CD4-positive, CD25-positive, alpha-beta regulatory T cell (primary cell): ENCODE measurements at regions not wholly inside any gene's neighbourhood (a gene's known extent, or its start where the extent isn't known, plus 50 kb on each side); places are given as distances from the start of the nearest gene placed in this dataset.

Experiments used
- ATAC-seq, 2 donors: fragments of 150-1000 bp; cut with Tn5 transposase; one replicate each; pipeline ENCODE4 v1.10.0; 2021; ENCODE audit warnings: low read depth in 2 of 2, moderate number of reproducible peaks in 2 of 2, moderate library complexity in 1 of 2
- DNase-seq, 3 donors: peaks; one replicate each; pipeline versions ENCODE4 v3.0.0 to v3.0.0-alpha.2; 2012 to 2022; ENCODE audit warnings: mixed read lengths in 1 of 3
- H3K27ac ChIP-seq: one replicate; pipeline ENCODE4 v1.7.0; 2013; ENCODE audit warnings: mild to moderate bottlenecking, low read length; ENCODE audit not compliant: insufficient read depth, poor library complexity, severe bottlenecking
- H3K27me3 ChIP-seq: one replicate; pipeline ENCODE4 v1.7.0; 2013; ENCODE audit warnings: low read length; ENCODE audit not compliant: control insufficient read depth, insufficient read depth
- H3K36me3 ChIP-seq: one replicate; pipeline ENCODE4 v1.7.0; 2013; ENCODE audit warnings: mild to moderate bottlenecking, low read length, moderate library complexity; ENCODE audit not compliant: control insufficient read depth, insufficient read depth
- H3K4me1 ChIP-seq: 2 replicates; pipeline ENCODE4 v1.7.0; 2013; ENCODE audit warnings: mild to moderate bottlenecking, low read length; ENCODE audit not compliant: insufficient read depth, control insufficient read depth, poor library complexity, severe bottlenecking
- H3K4me3 ChIP-seq: one replicate; pipeline ENCODE4 v1.7.0; 2013; ENCODE audit warnings: low read depth, mild to moderate bottlenecking, low read length, moderate library complexity
- H3K9me3 ChIP-seq, 2 experiments: 1 replicate in 1 of 2; 2 replicates in 1 of 2; pipeline ENCODE4 v1.7.0; 2013; ENCODE audit warnings: low read length in 2 of 2, mild to moderate bottlenecking in 1 of 2, moderate library complexity in 1 of 2; ENCODE audit not compliant: control insufficient read depth in 2 of 2
- H3K27ac Mint-ChIP-seq, 3 donors: one replicate each; pipeline ENCODE4 v1.8.0; 2020 to 2022; ENCODE audit warnings: mild to moderate bottlenecking in 3 of 3, mixed read lengths in 3 of 3, moderate library complexity in 2 of 3
- H3K27me3 Mint-ChIP-seq: one replicate; pipeline ENCODE4 v1.8.0; 2022; ENCODE audit warnings: mild to moderate bottlenecking, mixed read lengths
- H3K36me3 Mint-ChIP-seq: one replicate; pipeline ENCODE4 v1.8.0; 2020; ENCODE audit warnings: mixed read lengths
- H3K4me1 Mint-ChIP-seq, 4 donors: one replicate each; pipeline ENCODE4 v1.8.0; 2020 to 2022; ENCODE audit warnings: mixed read lengths in 4 of 4, mild to moderate bottlenecking in 1 of 4
- H3K4me3 Mint-ChIP-seq, 4 donors: one replicate each; pipeline ENCODE4 v1.8.0; 2020 to 2022; ENCODE audit warnings: mild to moderate bottlenecking in 4 of 4, mixed read lengths in 4 of 4, moderate library complexity in 3 of 4
- H3K9me3 Mint-ChIP-seq, 7 donors: one replicate each; pipeline ENCODE4 v1.8.0; 2020 to 2022; ENCODE audit warnings: mixed read lengths in 7 of 7, mild to moderate bottlenecking in 3 of 7, moderate library complexity in 2 of 7

DNA sequence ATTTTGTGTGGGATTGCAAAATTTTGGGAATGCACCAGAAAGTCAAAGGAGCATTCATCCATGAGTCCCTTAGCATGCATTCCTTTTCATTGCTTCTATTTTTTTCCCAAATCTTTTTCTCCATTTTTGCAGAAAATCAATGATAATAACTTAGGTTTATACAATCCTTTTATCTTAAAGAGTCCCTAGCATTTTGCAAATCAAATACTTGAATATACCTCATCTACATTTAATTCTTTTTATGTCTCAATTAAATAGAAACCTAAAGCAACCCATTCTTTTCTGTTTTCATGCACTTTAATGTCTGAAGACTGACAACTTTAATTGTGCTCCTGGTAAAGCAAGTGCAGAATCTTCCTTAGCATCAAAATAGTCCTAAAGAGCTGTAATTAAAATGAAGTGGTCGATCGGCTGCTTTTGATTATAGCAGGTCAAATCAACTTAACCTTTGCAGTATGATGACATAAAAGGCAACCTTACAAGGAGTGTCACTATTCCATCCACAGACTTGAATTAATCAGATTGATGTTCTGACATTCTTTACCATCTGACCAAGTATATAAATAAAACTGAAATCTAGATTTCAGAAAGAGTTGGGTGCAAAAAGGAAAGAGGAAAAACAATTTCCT is 168.4 kb downstream of the ALG10B start:
- H3K9me3 ChIP-seq = no peaks in the 10 kb centered on the region
- H3K36me3 Mint-ChIP-seq = no peaks in the 10 kb centered on the region
- H3K27ac Mint-ChIP-seq = no peak overlapping the region
- H3K27me3 Mint-ChIP-seq = no peaks in the 10 kb centered on the region
- no peak for DNase-seq
- no peaks in the 10 kb centered on the region for H3K27me3 ChIP-seq
- H3K4me1 Mint-ChIP-seq = no peaks in the 10 kb centered on the region
- no peaks in the 10 kb centered on the region for H3K36me3 ChIP-seq
- H3K4me3 ChIP-seq = no peak overlapping the region
- H3K27ac ChIP-seq = no peak overlapping the region
- no peak overlapping the region for H3K4me3 Mint-ChIP-seq
- no peaks in the 10 kb centered on the region for H3K4me1 ChIP-seq
- H3K9me3 Mint-ChIP-seq = peaks cover 0 to 9% (median 3%) of the 10 kb centered on the region in 7 donors
- no peak for ATAC-seq

DNA sequence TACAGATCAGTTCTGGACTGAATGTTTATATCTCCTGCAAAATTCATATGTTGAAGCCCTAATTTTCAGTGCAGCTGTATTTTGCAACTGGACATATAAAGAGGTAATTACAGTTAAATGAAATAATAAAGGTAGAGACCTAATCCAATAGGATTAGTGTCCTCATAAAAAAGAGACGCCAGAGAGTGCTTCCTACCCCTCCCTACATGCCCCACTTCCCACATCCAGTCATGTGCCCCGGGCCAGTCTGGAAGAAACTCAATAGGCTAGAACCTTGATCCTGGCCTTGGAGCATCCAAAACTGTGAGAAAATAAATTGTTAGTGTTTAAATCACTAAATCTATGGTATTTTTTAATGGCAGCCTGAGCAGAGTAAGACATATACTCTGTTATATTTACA is 172.3 kb downstream of the ALG10B start:
- Mint-ChIP-seq H3K4me1 (no peaks in the 10 kb centered on the region), H3K27ac (no peak overlapping the region)

DNA sequence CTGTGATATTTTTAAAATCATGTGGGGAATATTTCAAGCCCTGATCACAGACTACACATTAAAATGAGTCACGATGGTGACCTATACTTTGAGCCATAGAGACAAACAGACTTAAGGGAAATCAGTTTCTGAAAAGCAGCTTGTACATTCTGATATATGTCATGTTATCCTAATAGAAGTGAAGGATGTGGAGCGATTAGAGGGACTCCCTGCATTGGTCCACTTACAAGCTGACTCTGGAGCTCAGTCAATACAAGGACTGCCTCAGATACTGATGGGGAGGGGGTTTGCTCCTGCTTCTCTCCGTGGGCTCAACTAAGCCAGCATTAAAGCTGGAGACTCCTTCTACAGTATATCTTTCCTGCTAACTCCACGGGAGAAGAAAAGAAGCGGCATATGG is 173.5 kb downstream of the ALG10B start:
- Histone ChIP-seq H3K4me3 (no peak overlapping the region), H3K27me3 (no peaks in the 10 kb centered on the region), H3K27ac (no peak overlapping the region), H3K36me3 (no peaks in the 10 kb centered on the region), H3K4me1 (no peaks in the 10 kb centered on the region), H3K9me3 (no peaks in the 10 kb centered on the region)
- Mint-ChIP-seq H3K4me1 (no peaks in the 10 kb centered on the region), H3K4me3 (no peak overlapping the region), H3K27me3 (no peaks in the 10 kb centered on the region), H3K9me3 (peaks cover 0 to 9% (median 5%) of the 10 kb centered on the region in 7 donors), H3K27ac (no peak overlapping the region), H3K36me3 (no peaks in the 10 kb centered on the region)
- no peak for DNase-seq
- ATAC-seq = no peak

More for the DNA sequence above, 172.3 kb downstream of the ALG10B start:
- ATAC-seq (no peak), DNase-seq (no peak)
- no peak overlapping the region for H3K27ac ChIP-seq
- Mint-ChIP-seq H3K36me3 (no peaks in the 10 kb centered on the region), H3K27me3 (no peaks in the 10 kb centered on the region), H3K4me3 (no peak overlapping the region), H3K9me3 (peaks cover 0 to 9% (median 5%) of the 10 kb centered on the region in 7 donors)
- H3K36me3 ChIP-seq = no peaks in the 10 kb centered on the region
- H3K9me3 ChIP-seq = no peaks in the 10 kb centered on the region
- no peaks in the 10 kb centered on the region for H3K27me3 ChIP-seq
- no peaks in the 10 kb centered on the region for H3K4me1 ChIP-seq
- no peak overlapping the region for H3K4me3 ChIP-seq

DNA sequence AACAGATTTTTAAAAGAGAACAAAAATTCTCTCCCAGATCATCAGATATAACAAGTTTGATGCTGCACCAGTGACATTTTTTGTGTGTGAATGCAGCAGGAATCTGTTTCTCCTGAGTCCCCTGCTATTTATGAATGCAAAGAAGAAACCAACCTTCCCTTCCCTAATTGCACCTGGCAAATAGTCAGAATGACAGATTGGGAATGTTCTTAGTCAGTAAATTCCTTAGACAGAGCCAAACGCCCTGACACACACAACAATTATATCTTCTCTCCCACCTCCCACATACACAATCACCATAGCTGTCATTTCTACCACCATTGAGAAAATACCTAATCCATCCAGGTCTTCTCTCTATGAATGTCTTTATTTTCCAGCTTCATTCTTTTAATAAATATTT is 174.4 kb downstream of the ALG10B start:
- Histone ChIP-seq H3K27ac (no peak overlapping the region), H3K4me3 (no peak overlapping the region), H3K36me3 (no peaks in the 10 kb centered on the region), H3K4me1 (no peaks in the 10 kb centered on the region), H3K27me3 (no peaks in the 10 kb centered on the region), H3K9me3 (no peaks in the 10 kb centered on the region)
- no peak for ATAC-seq
- H3K4me3 Mint-ChIP-seq = no peak overlapping the region
- H3K27me3 Mint-ChIP-seq = no peaks in the 10 kb centered on the region
- DNase-seq = no peak
- H3K36me3 Mint-ChIP-seq = no peaks in the 10 kb centered on the region
- H3K4me1 Mint-ChIP-seq = no peaks in the 10 kb centered on the region
- no peak overlapping the region for H3K27ac Mint-ChIP-seq
- H3K9me3 Mint-ChIP-seq = peaks cover 0 to 5% (median 5%) of the 10 kb centered on the region in 7 donors

DNA sequence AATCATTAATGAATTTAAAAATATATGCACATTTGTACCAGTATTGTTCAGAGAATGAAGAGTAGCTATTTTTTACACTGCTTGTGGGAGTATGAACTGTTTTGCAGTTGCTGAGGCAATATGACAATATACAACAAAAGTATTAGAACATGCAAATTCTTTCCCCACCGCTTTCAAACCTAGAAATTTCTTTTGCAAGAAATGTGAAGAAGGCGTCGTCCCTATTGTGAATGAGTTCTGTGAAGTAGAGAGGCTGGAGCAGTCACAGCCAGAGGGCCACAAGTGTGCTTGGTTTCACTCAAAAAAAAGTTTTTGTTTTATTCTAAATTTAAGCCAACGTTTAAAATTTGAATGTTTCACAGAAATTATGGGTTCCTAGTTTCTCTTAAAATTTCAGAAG is 184.9 kb downstream of the ALG10B start:
- ATAC-seq = no peak
- Histone ChIP-seq H3K9me3 (no peaks in the 10 kb centered on the region), H3K27ac (no peak overlapping the region), H3K27me3 (no peaks in the 10 kb centered on the region), H3K4me1 (no peaks in the 10 kb centered on the region), H3K4me3 (no peak overlapping the region), H3K36me3 (no peaks in the 10 kb centered on the region)
- Mint-ChIP-seq H3K36me3 (no peaks in the 10 kb centered on the region), H3K27me3 (no peaks in the 10 kb centered on the region), H3K4me3 (no peak overlapping the region), H3K9me3 (peaks cover 0 to 17% (median 4%) of the 10 kb centered on the region in 7 donors), H3K4me1 (no peaks in the 10 kb centered on the region), H3K27ac (no peak overlapping the region)
- no peak for DNase-seq

DNA sequence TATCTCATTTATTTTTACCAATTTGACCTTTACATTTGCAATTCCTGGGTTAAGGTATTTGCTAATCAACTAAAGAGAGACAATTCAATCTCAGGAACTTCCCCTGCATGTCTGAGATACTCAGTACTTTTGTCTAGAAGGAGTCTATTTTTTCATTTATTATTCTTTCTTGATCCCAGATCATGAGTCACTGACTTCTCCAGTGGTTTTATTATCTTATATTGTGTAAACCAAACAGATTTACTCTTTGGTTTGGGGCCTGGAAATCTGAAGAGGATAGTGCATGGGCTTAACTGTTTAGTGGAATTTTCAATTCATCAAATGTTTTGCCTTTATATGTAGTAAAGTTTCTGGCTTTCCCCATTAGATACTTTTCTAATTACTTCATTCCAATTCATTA is 185.4 kb downstream of the ALG10B start:
- Histone ChIP-seq H3K27me3 (no peaks in the 10 kb centered on the region), H3K9me3 (no peaks in the 10 kb centered on the region), H3K4me3 (no peak overlapping the region), H3K27ac (no peak overlapping the region), H3K4me1 (no peaks in the 10 kb centered on the region), H3K36me3 (no peaks in the 10 kb centered on the region)
- Mint-ChIP-seq H3K4me1 (no peaks in the 10 kb centered on the region), H3K27me3 (no peaks in the 10 kb centered on the region), H3K9me3 (peaks cover 0 to 17% (median 4%) of the 10 kb centered on the region in 7 donors), H3K36me3 (no peaks in the 10 kb centered on the region), H3K27ac (no peak overlapping the region), H3K4me3 (no peak overlapping the region)
- DNase-seq (no peak), ATAC-seq (no peak)

DNA sequence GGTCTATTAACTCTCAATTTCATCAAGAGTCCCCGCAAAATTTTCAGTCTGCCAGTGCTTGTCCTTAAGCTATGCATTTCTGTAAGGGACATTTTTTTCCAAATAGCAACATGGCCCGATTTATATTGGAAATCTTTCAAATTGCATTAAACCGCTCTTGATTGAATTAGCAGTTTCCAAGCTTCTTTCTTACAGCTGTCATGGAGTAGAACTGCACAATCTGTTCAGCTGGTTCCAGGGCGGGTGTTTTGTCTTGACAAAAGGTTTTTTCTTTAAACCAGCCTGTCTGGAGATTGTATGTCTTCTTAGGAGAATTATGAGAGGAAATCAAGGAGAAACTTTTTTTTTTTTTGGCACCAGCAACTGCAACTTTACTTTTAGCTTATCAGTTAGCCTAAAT is 185.8 kb downstream of the ALG10B start:
- Mint-ChIP-seq H3K36me3 (no peaks in the 10 kb centered on the region), H3K27ac (no peak overlapping the region), H3K27me3 (no peaks in the 10 kb centered on the region), H3K4me1 (no peaks in the 10 kb centered on the region), H3K9me3 (peaks cover 0 to 17% (median 5%) of the 10 kb centered on the region in 7 donors), H3K4me3 (no peak overlapping the region)
- Histone ChIP-seq H3K4me3 (no peak overlapping the region), H3K36me3 (no peaks in the 10 kb centered on the region), H3K27ac (no peak overlapping the region), H3K27me3 (no peaks in the 10 kb centered on the region), H3K9me3 (no peaks in the 10 kb centered on the region), H3K4me1 (no peaks in the 10 kb centered on the region)
- DNase-seq (no peak), ATAC-seq (no peak)

DNA sequence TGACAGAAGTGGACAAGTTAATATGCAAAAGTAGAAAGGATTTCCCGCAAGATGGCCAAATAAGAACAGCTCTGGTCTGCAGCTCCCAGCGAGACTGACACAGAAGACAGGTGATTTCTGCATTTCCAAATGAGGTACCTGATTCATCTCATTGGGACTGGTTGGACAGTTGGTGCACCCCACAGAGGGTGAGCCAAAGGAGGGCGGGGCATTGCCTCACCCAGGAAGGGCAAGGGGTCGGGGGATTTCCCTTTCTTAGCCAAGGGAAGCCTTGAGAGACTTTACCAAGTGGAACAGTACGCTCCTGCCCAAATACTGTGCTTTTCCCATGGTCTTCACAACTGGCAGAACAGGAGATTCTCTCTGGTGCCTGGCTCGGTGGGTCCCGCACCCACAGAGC is 191.3 kb downstream of the ALG10B start:
- ATAC-seq (no peak), DNase-seq (no peak)
- Mint-ChIP-seq H3K27ac (no peak overlapping the region), H3K4me1 (no peaks in the 10 kb centered on the region), H3K4me3 (no peak overlapping the region), H3K9me3 (peaks cover 0 to 18% (median 11%) of the 10 kb centered on the region in 7 donors), H3K27me3 (no peaks in the 10 kb centered on the region), H3K36me3 (no peaks in the 10 kb centered on the region)
- H3K9me3 ChIP-seq = no peaks in the 10 kb centered on the region
- no peak overlapping the region for H3K27ac ChIP-seq
- H3K4me3 ChIP-seq = no peak overlapping the region
- H3K4me1 ChIP-seq = no peaks in the 10 kb centered on the region
- no peaks in the 10 kb centered on the region for H3K36me3 ChIP-seq
- H3K27me3 ChIP-seq = no peaks in the 10 kb centered on the region
